ENCODE measurements at regions not wholly inside any gene's neighbourhood (a gene's known extent, or its start where the extent isn't known, plus 50 kb on each side); places are given as distances from the start of the nearest gene placed in this dataset.
A peak's percentile ranks its signal among the peaks of the same experiment; 100 is the strongest.
"Not testable (repeated sequence)": the region's sequence is repeated elsewhere in the genome, so short reads cannot be mapped to it uniquely, and the experiment has no call there.

DNA sequence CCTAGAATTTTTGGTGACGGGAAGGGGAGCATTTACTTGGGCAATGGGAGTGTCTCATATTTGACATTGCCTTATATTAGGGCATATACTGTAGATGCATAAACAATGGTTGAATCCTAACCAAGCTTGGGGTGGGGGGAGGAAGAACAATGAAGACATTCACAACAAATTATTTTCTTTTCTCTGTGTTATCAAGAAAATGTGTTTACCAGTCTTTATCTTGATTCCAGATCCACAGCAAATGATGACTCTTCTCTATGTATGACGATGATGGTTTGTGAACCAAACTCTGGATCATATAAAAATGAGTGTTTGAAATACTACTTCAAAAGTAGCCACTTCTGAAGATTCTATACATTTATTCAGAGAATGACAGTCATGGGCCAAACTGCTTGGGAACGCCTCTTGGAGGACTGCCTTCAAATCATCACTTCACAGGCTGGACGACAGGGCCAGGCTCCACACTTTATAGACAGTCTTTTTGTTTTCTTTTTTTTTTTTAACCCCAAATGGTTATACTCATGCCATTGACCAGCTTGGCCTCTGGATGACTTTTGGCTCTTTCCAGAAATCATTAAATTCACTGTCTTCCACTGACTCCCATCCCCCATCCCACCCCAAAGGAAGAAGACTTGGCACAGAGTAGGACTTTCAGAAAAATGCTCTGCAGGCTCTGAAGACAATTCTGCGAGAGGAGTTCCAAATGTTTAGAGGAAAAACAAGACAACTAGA, 123.8 kb upstream of the LIFR start:
- no peak for DNase-seq (ENCODE audit: low read depth)

DNA sequence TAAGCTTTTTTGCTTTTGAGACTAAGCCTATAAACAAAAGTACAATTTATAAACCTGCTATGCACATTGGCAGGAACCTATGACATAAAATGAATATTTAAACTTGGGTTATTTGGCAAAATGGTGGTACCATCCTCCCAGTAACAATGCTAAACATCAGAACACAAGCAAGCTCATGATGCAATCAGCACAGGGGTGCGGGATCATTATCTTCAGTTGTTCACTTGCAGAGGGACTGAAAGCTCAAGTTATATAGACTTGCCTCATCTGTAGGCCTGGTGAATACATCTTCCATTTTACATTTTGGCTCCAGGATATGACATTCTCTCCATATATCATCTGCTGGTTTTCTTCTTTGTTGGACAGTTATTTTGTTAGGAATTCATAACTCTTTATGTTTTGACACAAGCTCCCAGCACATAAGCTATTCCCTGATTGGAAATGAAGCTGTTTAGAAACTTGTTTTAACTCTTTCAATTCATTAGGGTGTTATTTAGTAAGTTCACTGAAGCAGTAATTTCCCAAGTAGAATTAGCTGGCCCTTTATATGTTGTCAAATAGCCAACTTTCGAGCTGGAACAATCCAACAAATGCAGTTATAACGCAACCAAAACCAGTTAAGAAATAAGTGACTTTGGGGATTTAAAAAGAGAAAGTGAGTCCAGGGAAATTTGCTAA, 124.7 kb upstream of the LIFR start:
- no peak for DNase-seq (ENCODE audit: low read depth)

GRCh38 chr5:38681966-38682365, 125.5 kb upstream of the LIFR start:
- DNase-seq (ENCODE audit: low read depth): no peak

DNA sequence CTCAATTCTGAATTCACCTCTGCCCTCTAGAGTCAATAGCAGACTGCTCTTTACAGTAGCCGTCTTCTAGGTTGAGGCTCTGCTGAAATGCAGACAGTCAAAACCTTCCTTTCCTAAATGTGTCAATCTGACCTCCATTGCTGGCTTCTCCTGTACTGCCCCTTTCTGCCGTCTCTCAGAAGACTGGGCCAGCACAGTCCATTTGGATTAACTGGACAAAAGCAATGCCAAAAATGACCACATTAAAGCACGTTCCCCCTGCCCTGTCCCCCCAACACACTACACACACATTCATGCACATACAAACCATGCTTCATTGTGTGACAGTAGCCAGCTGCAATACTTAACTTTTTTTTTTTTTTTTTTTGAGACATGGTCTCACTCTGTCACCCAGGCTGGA, 130.2 kb upstream of the LIFR start:
- DNase-seq (ENCODE audit: low read depth): no peak

DNA sequence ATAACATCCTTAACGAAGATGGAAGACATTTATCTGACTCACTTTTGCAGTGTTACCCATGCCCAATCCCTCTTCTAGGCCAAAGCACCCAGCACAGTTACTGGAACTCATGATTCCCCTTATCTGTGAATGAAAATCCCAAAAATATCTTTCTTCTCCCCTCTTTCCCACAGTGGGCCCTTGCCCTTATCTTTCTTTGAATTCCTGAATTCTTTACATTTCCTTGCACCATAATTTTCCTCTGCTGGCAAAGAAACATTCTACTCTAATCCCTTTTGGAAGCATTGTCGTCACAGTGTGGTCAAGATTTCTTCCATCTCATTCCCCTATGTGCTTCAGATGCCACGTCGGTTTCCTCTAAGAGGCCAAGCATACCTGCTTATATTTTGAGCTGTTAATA, 135.9 kb upstream of the LIFR start:
- no peak for DNase-seq (ENCODE audit: low read depth)

GRCh38 chr5:38692781-38693527, 136.5 kb upstream of the LIFR start:
- DNase-seq (ENCODE audit: low read depth): no peak

DNA sequence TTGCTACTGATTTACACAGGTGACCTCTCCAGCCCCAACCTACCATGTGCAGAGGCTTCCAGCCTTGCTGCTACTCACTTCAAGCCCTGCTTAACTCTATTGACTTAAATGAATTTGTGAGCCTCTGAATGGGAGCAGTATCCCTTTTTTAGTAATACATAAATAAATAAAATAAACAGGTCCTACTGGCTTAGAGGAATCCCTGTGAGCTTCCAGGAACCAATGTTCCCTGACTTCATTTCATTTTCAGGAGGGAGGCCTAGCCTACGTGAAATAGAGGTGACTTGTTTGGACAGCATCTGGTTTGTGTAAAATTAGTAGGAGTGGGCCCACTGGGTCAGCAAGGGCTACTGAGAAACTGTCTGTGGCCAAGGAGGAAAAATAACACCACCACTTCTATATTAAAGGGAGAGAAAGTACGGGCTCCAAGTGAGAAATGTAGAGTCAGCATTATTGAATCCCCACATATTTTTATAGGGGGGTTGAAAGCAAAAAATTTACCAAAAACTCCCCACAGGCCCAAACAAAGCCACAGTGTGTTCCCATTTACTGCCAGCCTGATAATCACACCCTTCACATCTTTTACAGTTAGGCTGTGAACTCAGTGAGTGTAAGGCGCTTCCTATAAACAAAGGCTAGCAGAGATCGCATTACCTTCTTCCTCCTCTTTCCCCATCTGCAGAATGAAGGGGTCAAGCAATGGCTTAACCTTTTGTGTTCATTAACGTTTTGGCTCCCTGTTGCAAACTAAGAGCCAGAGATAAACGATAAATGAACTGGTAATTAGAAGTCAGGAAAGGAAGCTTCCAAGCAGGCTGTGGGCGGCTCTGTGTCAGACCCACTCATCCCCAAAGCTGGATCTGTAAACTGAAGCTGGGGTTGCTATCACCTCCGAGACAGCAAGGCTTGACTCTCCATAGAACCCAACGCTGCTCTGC, 138.8 kb upstream of the LIFR start:
- no peak for DNase-seq (ENCODE audit: low read depth)

GRCh38 chr5:38697013-38697412, 140.6 kb upstream of the LIFR start:
- DNase-seq (ENCODE audit: low read depth): peak; percentile 17

- not testable (repeated sequence) for DNase-seq (ENCODE audit: low read depth)
Observed at GRCh38 chr5:38705529-38705928, 140.3 kb upstream of the OSMR start.

DNA sequence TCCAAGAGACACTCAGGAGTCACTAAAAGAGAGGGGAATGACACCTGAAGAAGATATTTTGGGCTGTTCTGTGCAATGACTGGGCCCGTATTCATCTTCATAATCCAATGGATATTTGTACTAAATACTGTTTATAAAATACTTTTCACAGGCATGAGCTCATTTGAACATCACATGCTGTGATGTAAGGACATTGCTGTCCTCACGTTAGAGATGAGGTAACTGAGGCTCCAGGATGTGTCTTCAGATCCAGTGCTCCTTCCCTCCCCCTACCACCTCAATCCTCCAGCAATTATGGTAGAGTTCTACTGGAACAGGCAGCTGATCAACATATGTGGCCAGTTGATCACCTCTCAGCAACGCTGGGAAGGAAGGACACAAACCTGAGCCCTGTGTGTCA, 139.4 kb upstream of the OSMR start:
- no peak for DNase-seq (ENCODE audit: low read depth)

DNA sequence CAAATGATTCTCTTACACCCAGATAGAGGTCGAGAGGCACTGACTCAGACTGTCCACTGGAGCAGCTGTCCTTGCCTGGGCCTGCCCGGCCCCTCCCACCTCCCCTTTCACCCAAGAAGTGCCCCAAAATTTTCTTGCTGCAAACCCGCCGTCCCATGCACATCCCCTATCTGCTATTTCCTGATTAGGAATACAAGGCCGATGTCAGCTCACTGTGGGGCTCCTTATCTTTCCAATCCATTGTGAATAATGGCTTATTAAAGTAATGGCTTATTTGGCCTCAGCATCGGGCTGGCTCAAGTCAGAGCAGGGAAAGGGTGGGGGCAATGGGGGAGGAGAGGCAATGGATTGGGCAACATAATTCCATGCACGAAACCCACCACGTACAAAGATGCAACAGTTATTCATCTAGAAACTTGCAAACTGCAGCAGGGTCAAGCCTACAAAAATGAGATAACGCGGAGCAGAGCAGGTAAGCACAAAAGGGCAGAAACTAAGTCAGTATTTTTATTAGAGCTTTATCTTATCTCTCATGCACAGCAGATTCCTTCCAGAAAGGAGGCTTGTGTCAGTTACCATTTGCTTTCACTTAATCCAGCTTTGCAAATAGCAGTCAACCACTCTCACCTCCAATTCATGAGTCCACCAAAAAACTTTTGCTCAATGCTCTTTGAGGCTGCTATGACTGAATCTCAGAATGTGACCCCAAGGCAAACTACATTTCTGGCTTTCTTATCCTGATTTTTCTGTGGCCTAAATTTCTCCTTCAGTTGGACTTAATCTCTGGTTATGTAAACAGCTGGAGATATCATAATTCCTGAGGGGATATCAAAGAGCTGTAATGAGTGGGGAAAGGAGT, 138.2 kb upstream of the OSMR start:
- no peak for DNase-seq (ENCODE audit: low read depth)

DNA sequence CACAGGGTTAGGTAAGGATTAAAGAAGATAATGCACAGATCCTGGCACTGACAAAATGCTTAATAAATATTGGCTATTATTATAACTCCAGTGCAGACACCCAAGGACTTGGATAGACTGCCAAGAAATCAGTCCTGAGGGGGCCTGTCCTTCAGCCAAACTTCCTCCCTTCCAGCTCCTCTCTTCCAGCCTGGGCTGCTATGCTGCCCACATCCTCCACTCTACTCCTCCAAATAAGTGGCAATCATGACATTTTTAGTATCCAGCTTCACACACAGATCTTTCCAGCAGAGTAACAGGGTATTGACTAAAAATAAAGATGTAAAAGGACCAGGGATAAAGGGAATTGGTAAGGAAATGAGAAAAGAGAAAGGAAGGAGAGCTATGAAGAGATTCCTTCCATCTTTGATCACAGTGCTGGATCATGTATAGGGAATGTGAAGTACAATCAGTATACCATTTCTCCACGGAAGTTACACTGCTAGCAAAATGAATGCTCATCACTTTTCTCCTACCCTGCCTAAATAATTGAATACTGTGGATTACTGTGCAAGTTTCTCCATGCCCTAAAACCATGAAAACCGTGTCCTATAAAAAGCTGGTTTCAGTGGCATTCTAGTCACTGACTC, 136.0 kb upstream of the OSMR start:
- DNase-seq (ENCODE audit: low read depth): no peak

- no peak for DNase-seq (ENCODE audit: low read depth)
Observed at GRCh38 chr5:38710627-38711026, 135.2 kb upstream of the OSMR start.

GRCh38 chr5:38712391-38712790, 133.4 kb upstream of the OSMR start:
- no peak for DNase-seq (ENCODE audit: low read depth)

GRCh38 chr5:38714240-38714639, 131.6 kb upstream of the OSMR start:
- no peak for DNase-seq (ENCODE audit: low read depth)

- DNase-seq (ENCODE audit: low read depth): no peak
Observed at GRCh38 chr5:38714703-38715355, 131.0 kb upstream of the OSMR start.

DNA sequence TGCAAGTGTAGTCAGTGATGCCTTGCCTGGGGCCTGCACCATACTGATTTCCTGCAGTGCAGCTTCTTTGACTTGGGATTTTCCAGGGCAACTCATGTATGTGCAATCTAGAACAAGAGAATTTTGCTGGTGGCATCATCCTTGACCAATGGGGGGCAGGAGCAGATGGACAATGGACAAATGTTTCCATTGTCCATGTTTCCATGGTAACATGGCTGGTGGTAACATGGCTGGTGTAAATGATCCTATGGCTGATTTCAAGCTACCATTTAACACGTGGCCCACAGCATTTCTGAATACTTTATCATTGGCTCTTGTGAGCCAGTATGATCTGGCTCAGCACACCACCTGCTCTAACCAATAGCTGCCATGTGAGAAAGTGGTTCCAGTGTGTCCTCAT, 130.1 kb upstream of the OSMR start:
- DNase-seq (ENCODE audit: low read depth): peak; percentile 21

GRCh38 chr5:38716516-38716915, 129.3 kb upstream of the OSMR start:
- DNase-seq (ENCODE audit: low read depth): no peak

DNA sequence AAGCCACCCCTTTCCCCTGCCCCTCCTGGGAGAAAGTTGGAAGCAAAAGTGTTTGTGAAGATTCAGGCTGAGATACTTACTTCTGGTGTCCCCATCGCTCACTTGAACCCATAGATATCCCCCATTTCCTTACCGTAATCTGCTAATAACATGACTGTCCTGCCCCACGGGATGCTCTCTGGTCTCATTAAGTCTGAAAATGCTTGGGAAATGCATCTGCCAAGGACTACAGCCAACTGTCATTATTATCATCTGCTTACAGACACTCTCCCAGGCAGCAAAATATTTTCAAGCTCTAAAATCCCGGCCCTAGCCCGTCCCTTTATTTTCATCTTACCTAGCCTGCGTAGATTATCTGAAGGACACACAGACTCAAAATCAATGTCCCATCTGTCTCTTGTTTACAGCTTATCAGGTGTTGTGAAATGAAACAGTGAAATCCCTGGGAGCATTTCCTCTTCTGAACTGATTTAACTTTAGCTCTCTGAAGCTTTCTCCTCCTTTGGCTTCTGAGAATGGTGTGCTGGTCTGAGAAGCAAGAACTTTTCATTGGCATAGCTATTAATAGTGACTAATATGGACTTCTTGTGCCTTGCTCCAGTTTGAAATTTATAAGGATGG, 126.9 kb upstream of the OSMR start:
- peak; percentile 52 for DNase-seq (ENCODE audit: low read depth)

DNA sequence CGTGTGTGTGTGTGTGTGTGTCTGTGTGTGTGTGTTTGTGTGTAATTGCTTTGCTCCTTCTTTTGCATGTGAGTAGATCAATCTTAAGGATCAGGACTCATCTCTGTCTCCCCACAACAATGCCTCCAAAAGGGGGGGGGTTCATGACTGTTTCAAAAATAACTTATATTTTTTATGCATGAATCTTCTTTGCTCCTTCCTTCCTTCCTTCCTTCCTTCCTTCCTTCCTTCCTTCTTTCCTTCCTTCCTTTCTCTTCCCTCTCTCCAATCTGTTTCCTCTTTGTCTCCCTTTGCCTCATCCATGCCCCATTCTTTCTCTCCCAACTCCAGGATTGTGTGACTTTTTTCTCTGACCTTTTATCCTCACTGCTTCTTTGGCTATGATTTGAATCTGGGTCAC, 126.4 kb upstream of the OSMR start:
- DNase-seq (ENCODE audit: low read depth): no peak

Measured in EH (cell line).